Liver (tissue), 3 donors: ENCODE measurements at regions not wholly inside any gene's neighbourhood (a gene's known extent, or its start where the extent isn't known, plus 50 kb on each side); places are given as distances from the start of the nearest gene placed in this dataset.

ENCODE experiments used
- ATF3 ChIP-seq: IDR thresholded peaks from 2 replicates; pipeline ENCODE4 v1.6.1; 2016; ENCODE audit warnings: antibody characterized with exemption
- CTCF ChIP-seq: fragments of 150-350 bp; IDR thresholded peaks from 2 replicates; pipeline ENCODE4 v1.5.1; 2017; ENCODE audit warnings: improper control_type of control experiment, low read depth, low read length; ENCODE audit not compliant: missing input control
- RAD21 ChIP-seq, 2 donors: IDR thresholded peaks; 2 replicates each; pipeline ENCODE4 v1.6.1; 2016; ENCODE audit warnings: antibody characterized with exemption in 2 of 2, mild to moderate bottlenecking in 2 of 2
- REST ChIP-seq: IDR thresholded peaks from 2 replicates; pipeline ENCODE4 v1.6.1; 2016; ENCODE audit warnings: antibody characterized with exemption, mild to moderate bottlenecking
- SP1 ChIP-seq: IDR thresholded peaks from 2 replicates; pipeline ENCODE4 v1.6.1; 2018; ENCODE audit warnings: antibody characterized with exemption, mild to moderate bottlenecking
- donor health status: healthy.
- donor health status: healthy.

DNA sequence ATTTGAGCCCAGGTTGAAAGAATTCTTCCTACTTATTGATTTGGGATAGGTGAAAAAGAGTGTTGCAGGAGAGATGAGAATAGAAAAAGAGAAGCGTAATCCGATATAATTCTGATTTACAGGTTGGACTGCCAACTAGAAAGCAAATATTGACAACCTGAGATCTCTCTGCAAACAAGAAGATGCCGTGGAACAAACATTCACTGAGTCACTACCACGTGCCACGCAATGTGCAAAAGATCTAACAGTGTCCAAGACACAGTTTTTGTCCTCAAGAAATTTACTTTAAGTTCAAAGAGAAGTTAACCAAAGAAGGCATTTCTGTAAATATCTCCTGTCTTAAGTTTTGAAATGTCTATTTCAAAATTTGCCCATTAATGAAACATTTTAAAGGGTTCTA lies 578.0 kb upstream of the ARID1B start:
- TF ChIP-seq CTCF = no peak
- no peak for TF ChIP-seq ATF3
- no peak for TF ChIP-seq REST
- no peak for TF ChIP-seq RAD21 (IDR thresholded peaks at IDR 0.05)
- no peak for TF ChIP-seq SP1
